NCI-H128 (cell line): ENCODE measurements at regions not wholly inside any gene's neighbourhood (a gene's known extent, or its start where the extent isn't known, plus 50 kb on each side); places are given as distances from the start of the nearest gene placed in this dataset.

Experiments used
- DNase-seq: peaks from one replicate; lab custom pipeline; 2025; ENCODE audit not compliant: unreplicated experiment; lab: John Stamatoyannopoulos, UW

DNA sequence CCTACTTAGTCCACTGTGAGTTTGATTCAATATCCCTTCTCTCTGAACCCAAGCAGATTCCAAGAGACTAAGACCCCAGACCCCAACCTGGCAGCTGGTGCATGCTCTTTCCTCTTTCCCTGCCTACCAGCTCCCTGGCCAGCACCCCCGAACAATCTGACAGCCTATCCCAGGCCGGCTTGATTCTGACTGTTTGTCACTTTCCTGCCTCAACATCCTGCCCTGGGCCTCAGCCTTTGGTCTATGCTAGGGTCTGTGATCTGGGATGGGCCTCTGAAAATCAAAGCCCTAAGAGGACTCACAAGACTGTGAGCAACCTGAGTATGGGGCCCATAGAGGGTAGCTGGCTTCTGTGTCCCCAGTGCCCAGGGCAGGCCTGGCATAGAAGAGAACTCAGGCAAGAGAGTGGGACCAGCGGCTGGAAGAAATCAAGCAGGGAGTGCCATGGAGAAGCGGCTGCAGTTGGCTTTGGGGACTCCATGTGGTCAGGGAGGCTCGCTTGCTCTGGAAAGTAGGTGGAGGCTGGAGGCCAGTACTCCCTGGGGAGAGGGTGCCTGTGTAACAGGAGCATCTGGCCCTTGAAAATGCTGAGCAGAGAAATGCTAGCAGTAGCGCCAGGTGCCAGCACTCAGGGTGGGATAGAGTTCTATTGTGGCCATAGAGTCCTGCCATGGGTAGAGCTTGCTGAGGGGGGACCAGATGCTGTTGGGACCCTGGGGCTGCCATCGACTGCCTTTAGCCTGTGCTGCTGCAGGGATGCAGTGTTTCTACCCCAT is 343.9 kb downstream of the DYSF start:
- no peak for DNase-seq

DNA sequence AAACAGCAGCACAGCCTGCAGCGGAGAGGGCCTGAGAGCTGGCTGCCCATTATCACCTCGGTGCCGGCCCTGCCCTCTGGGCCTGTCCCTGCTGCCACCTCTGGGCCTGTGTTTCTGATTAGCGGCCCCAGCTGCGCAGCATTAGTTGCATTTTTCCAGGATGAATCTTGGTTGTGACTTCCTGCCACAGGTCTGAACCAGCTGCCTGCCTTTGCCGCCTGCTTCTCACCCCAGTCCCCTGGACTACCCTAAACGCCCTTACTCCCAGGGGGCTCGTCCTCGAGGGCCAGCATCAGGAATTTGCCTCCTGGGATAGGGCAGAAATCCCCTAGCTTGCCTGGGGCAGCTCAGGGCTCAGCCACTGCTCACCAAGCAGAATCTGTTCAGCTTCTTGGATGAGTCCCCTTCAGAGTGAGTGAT is 342.8 kb downstream of the DYSF start:
- no peak for DNase-seq

DNA sequence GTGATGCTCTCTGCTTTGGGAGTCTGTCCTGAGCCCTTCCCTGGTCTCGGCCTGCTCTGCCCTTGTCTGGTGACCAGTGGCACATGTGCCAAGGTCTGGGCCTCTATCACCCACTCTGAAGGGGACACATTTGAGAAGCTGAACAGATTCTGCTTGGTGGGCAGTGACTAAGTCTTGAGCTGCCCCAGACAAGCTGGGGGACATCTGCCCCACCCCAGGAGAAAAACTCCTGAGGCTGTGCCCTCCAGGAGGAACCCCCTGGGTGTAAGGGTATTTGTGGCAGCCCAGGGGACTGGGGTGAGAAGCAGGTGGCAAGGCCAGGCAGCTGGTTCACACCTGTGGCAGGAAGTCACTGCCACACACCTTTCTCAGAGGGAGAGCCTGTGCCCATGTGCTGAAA is 342.1 kb downstream of the DYSF start:
- DNase-seq = no peak

DNA sequence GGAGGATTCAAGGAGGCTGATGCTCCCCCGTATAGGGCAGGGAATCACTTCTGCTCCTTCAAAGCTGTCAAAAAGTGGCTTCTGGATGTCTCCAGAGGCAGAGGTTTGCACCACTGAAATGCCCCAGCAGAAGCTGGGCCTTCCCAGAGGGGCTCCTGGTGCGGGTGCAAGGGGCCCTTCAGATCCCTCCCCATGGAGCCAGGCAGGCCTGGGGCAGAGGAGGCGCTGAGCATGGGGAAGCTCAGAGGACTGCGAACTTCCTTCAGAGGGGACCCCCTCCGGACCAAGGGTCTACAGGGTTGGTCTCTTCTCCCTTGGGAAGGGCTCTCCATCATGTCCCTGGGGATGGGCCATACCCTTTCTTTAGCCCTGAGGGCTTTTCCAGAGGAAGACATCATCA is 341.2 kb downstream of the DYSF start:
- DNase-seq = no peak

DNA sequence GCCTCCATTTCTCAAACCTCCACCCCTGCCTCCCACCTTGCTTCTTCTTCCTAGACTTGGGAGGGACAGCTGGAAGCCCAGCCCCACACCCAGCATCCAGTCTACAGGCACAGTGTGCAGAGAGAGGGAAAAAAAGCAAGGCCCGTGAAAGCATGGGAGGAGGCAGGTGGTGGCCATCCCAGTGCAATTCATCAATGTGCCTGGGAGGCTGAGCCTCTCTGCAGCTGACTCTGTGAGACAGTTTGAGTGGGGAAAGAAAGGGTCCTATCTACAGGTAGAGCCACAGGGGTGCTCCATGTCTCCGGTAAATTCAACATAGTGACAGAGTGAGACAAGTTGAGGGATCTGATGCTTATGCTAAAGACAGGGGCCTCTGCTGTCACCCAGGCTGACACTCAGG is 340.6 kb downstream of the DYSF start:
- no peak for DNase-seq

DNA sequence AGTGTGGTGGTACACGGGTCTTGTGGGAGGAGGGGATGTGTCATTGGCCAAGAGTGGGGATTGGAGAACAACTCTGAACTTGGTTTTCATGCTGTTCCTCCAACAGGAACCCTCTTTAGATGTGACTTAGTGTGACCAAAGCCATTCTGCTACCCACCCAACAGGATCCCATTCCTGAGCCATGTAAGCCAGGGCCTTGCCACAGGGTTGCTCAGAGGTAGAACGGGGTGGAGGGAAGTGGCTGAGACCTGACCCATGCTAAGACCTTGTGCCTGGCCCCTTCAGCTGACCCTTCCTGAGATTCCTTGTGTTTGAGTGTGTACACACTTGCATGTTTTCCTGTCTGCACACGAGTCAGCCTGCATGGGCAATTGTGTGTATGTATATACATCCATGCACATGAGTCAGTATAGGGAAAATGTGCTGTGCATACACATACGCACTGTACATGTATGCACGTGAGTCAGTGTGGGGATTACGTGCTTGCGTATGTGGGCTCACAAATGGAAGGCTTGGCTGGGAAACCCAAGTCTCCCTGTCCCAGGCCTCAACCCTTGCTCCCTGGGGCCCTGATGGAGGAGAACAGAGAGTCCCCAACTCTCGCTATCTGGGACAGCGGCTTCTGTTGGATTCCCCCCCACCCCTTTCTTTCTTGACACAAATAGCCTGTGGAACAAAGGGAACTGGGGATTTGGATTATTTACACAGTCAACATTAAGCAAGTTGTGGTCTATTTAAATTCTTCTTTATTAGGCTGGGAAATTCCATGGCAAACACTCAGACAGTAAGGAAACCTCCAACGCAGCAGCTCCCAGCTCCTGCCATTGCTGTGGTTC is 339.8 kb downstream of the DYSF start:
- no peak for DNase-seq

DNA sequence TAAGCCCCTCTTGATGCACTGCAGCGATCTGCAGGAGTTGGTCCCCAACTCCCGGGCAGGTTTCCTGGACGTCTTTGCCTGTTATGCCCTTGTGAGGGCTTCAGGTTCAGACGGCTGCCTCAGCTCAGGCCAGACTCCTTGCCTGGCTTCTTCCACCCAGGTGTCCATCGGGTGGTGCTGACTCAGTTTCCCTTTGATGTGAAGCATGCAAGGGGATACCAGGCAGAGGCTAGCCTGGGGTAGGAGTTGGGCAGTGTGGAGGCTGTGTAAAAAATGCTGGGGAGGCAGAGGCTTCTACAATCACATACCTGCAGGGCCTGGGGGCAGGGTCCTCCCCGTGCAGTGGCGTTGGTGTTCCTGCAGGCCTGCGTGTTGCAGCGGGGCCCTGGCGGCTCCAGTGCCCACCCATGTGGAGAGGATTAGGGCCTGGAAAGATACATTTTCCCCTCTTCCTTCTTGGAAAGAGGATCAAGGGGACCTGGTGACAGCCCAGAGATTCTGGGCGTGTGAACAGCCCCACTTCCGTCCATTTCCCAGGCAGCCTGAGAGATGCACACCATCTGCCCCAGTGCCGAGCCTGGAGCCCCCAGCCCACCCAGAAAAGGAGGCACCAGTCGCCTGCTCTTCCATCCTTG is 338.3 kb downstream of the DYSF start:
- no peak for DNase-seq

DNA sequence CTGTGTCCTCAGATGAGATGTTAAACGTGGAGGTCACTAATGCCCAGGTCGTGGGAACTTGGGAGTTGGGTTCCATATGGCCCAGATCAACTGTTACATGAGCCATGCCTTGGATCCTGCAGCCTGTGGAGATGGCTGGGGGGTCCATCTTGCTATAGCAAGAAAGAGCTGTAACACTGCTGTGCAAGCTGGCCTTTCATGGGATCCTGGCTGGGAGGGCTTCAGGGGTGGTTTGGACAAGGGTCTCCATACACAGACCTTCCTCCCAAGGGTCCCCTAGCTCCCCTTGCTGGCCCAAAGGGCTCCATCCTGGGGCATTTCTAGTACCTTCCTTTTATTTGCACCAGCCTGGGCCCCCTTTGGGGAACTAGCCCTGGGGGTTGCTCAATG is 337.7 kb downstream of the DYSF start:
- DNase-seq = no peak

DNA sequence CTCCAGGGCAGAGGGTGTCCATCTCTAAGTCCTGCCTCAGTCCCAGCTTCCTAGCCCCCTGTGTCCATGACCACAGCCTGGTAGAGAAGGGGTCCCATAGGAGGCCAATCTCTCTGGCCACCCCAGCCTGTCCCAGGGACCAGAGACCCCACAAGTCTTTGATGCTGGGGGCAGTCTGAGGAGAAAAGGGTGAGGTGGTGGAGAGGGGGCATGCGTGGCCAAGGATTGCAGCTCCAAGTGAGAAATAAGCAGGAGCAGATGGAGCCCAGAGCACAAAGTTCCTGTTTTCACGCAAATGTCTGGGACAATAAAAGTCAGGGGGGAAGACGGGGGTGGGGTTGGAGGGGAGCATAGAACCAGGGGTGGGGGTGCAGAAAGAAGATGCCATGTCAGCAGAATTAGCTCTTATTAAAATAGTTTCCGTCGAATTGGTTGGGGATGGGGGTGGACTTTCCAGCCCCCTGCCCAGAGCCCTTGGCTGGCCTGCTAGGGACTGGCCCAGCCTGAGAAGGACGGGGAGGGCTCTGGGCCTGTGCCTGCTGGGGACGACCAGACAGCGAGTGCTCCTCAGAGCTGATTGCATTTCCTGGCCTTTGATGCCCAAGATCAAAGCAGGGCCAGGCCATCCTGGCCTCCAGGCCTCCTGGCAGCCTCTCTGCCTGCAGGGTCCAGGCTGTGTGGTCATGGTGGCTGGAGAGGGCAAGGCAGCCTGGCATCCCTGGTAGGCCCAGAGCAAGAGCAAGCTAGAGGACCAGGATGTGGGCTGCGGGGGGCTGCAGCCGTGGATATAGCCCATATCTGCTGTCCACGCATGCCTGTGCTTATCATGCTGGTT is 337.1 kb downstream of the DYSF start:
- no peak for DNase-seq

DNA sequence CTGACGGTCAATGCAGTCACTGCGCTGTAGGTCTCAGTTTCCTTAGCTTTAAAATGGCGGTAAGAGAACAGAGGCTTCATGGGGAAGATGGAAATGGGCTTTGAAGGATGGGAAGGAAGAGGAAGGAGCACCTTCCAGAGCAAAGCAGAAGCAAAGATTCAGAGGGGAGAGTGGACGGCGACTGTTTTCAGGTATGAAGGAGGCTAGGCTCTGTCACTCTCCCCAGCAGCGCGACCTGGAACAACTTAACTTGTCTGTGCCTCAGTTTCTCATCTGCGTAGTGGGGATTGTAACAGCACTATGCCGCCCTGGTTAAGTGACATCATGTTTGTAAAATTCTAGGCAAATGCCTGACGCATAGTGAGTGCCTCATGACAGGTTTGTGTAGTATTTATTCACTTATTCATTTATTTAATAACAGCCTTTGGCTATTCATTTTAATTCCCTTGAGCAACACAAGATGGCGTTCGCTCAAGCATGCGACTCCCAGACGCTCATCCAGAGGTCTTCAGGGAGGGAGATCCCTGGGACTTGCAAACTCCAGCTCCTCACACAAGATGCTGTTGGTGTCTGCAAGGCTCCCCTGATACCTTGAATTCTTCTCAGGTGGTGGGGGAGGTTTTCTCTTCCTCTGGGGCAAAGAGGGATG is 336.3 kb downstream of the DYSF start:
- no peak for DNase-seq

DNA sequence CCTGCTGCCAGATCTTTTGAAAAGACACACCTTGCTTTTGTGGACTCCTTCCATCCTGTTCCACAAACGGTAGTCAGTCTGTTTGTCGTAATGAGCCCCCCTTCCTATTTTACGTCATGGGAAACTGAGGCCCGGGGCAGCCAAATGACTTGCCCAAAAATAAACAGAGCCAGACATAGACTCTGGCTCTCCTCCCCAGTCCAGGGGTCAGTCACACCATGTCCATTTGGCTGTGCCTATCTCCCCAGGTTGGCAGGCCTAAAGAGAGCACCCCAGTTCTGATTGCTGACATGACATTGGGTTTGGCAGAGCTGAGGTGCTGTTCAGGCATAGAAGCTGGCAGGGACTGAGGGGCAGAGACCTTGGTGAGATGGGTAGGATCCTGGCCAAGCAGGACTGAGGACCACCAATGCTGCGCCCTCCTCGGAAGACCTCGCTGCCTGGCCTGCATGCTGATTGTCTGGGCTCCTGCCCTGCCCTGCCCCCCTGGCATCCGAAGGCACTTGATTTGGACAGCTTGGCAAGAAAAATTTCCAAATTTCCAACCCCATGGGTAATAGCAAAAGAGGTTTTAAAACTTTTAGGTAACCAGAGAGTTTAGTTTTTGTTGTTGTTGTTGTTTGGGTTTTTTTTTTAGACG is 335.4 kb downstream of the DYSF start:
- DNase-seq = no peak

DNA sequence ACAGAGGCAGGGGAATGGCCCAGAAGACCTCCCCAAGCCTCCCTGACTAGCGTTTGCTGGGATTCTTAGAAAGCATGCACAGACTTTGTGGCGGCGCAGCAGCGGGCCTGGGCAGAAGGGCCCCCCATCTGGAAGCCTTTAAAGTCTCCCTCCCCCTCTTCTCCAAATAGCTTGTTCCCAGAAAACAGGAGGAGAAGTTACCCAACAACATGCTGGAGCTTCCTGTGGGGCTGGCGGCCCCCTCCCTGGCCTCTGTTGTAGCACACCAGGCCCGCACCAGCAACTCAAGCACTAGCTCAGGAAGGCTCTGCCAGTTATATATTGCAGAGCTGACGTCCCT is 334.8 kb downstream of the DYSF start:
- DNase-seq = no peak

DNA sequence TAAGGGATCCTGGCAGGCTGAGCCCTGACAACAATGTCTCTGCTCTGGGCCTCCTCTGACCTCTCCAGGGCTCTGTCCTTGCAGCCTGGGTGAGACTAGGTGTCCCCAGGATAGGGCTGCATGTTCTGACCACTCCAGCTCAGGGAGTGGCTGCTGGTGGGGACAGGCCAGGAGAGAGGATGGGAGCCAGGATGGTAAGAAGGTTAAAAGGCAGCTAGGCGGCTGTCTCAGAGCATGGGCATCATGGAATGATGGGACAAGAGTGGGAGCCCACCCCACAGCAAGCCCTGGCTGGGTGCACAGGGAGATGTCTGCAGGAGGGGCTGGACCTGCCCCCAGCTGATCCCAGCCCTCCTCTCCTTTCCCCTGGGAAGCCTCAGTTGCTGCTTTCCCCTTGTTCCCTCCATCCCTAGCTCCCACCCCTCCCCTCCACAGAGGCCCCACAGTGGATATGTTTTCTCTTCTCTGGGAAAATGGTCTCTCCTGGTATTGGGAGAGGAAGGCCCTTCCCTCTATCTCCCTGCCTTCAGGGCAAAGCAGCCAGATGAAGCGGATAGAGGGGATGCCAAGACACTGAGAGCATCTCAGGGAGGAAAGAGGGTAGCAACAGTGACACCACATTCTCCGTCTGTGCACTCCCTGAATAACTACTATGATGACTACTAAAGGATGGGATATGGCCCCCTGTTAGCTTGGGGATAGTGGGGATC is 334.3 kb downstream of the DYSF start:
- DNase-seq = no peak

DNA sequence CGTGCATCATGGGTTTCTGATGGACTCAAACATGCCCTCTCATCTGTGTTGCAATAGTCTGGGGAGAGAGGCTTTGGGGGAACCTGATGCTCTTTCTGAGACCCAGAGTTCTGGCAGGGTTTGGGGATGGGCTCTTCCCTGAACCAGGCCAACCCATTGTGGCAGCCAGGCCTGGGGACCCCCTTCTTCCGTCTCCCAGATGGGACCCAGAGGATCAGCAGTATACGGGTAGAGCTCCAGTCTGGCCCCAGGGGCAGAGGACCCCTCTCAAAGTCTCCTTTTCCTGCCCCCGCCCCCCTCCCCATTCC is 333.7 kb downstream of the DYSF start:
- DNase-seq = no peak

DNA sequence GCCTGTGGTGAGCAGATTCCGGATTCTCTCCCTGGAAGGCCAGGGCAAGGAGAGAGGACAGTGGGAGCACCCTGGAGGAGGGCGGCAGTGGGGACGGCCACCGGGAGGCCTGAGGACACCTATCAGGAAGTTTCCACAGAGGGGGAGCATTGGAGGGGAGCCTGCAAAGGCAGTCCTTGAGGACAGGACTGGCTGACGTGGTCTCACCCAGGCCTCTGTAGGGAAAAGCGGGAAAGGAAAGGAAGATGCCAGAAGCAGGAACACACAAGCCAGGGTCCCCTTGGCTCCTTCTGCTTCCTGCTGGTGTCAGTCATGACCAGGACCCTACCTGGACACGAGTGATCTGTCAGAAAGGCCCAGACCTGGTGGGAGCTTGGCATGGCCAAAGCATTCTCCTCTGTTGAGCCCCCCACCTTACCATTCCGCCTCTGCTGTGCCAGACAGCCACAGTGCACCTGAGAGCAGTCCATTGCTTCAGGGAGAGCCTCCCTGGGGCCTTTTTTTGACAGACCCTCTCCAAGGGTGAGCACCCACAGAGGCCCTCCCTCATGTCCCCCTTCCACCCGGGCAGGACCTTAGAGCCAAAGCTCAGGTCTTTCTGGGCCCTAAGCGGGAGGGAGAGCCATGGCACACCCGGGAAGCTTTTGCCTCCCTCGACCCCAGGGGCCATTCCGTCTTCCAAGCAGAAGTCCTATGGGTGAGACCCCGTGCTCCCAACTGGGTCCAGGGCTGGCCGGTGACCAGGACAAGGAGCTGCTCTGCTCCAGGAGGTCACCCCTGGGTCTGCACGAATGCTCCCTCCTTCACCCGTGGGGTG is 333.1 kb downstream of the DYSF start:
- DNase-seq = no peak

DNA sequence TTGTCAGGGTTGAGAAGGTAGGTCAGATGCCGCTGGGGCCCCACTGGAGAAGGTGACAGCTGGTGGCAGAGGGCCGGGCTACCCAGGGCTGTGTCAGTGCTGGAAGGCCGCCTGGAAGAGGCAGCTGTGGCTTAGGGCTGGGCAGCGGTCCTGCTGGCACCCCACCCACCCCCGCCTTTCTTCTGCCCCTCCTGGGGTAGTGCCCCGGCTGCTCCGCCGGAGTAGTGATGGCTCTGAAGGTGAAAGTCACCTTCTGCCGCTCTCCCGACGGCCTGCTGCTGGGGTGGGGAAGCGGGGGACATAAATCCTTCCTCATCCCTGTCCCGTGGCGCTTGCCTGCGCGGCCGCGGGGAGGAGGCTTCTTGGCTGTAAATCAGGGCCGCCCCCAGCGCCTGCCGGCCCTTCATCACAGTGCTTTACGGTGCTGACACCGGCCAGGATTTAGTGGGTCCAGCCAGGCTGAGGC is 332.2 kb downstream of the DYSF start:
- DNase-seq = no peak

DNA sequence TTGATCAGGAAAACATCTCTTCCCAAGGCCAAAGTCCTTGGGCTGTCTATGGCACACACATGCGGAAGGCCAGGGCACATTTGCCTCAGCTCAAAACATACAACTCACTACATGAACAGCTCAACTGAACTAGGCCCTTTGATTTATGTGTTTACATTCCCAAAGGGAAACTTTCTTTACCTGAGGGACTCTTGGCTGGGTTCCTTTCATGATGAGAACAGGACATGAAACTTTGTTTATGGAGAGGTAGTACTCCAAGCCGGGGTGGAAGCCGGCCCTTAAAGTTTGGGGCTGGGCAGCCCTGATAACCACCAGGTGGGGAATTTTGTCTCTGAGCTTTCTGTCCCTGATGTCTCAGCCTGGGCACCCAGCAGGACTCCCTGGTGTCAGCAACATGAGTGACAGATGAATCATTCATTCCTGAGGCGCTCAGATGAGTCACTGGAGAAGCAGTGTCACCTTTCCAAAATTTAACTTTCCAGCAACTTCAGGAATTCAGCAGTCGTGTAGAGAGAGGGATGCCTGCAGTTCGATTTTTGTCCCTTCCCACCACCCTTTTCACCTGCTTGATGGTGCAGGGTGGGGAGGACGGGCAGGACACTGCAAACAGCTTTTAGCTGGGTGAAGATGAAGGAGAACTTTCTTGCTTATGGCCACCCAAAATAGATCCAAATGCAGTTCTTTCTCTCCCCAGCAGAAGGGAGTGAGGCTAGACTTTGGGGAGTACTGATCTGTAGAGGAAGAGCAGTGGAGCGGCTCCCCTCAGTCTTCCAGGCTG is 331.6 kb downstream of the DYSF start:
- no peak for DNase-seq

DNA sequence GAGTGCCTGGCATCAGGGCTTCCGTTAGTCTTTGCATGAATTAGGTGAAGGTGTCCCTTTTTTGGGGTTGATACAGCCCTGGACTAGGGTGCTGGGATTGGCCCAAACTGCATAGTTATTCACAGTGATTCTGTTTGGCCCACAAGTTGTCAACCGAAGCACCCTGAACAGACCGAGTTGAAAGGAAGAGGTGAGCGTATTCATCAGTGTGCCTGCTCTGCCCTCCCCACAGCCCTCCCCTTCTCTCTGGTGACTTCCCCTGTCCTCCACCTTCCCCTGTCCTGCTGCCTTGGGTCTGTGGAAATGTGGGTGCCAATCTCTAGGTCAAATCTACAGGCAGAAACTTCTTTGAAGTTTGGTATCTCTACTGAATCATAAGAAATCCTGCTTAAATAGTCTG is 330.5 kb downstream of the DYSF start:
- DNase-seq = no peak
